WTC11 (cell line): ENCODE measurements at regions not wholly inside any gene's neighbourhood (a gene's known extent, or its start where the extent isn't known, plus 50 kb on each side); places are given as distances from the start of the nearest gene placed in this dataset.

ENCODE experiments used
- ATAC-seq: fragments of 200-7000 bp; cut with Tn5 transposase; 2 replicates; pipeline ENCODE4 v1.10.0; 2021; ENCODE audit warnings: mild to moderate bottlenecking, moderate library complexity
- CTCF ChIA-PET: fragments of 300-600 bp; sonication (Branson Sonifier 250); formaldehyde crosslinking; loops from one replicate; lab custom pipeline; 2021; ENCODE audit warnings: antibody characterized with exemption; lab: Charles Lee
- POLR2A ChIA-PET: fragments of 350-600 bp; sonication (Branson Sonifier 250); formaldehyde crosslinking; loops from one replicate; lab custom pipeline; 2021; ENCODE audit warnings: antibody characterized with exemption; lab: Charles Lee
- DNase-seq: peaks from one replicate; pipeline ENCODE4 v3.0.0; 2021; ENCODE audit warnings: low spot score
- H3K27ac Mint-ChIP-seq: 2 replicates; pipeline ENCODE4 v1.8.0; 2021; ENCODE audit warnings: mixed read lengths
- H3K27me3 Mint-ChIP-seq: 2 replicates; pipeline ENCODE4 v1.8.0; 2021; ENCODE audit warnings: low read depth, mild to moderate bottlenecking, moderate library complexity, mixed read lengths
- H3K36me3 Mint-ChIP-seq: 2 replicates; pipeline ENCODE4 v1.8.0; 2021; ENCODE audit warnings: mixed read lengths
- H3K4me1 Mint-ChIP-seq: 2 replicates; pipeline ENCODE4 v1.8.0; 2022; ENCODE audit warnings: mixed read lengths
- H3K4me3 Mint-ChIP-seq: 2 replicates; pipeline ENCODE4 v1.8.0; 2021; ENCODE audit warnings: mild to moderate bottlenecking, moderate library complexity, mixed read lengths
- H3K9me3 Mint-ChIP-seq: 2 replicates; pipeline ENCODE4 v1.8.0; 2021; ENCODE audit warnings: mixed read lengths
- ATF1 ChIP-seq: sonication (generic); formaldehyde crosslinking; IDR thresholded peaks from 2 replicates; pipeline ENCODE4 v1.8.1; 2023; ENCODE audit warnings: mild to moderate bottlenecking, moderate library complexity, missing genetic modification reagents
- ATF2 ChIP-seq: sonication (generic); formaldehyde crosslinking; IDR thresholded peaks from 2 replicates; pipeline ENCODE4 v1.8.1; 2022; ENCODE audit warnings: low read depth, missing genetic modification reagents, borderline replicate concordance
- CBFB ChIP-seq: sonication (generic); formaldehyde crosslinking; IDR thresholded peaks from 2 replicates; pipeline ENCODE4 v1.8.1; 2022; ENCODE audit warnings: mild to moderate bottlenecking, low read depth, missing genetic modification reagents
- E2F4 ChIP-seq: sonication (generic); formaldehyde crosslinking; IDR thresholded peaks from 2 replicates; pipeline ENCODE4 v1.8.1; 2022; ENCODE audit warnings: low read depth, mild to moderate bottlenecking, moderate library complexity, missing genetic modification reagents, borderline replicate concordance
- ETV6 ChIP-seq: sonication (generic); formaldehyde crosslinking; IDR thresholded peaks from 2 replicates; pipeline ENCODE4 v1.8.1; 2022; ENCODE audit warnings: mild to moderate bottlenecking, missing genetic modification reagents
- FOXP1 ChIP-seq: sonication (generic); formaldehyde crosslinking; IDR thresholded peaks from 2 replicates; pipeline ENCODE4 v1.8.0; 2022; ENCODE audit warnings: missing genetic modification reagents, mild to moderate bottlenecking, moderate library complexity, borderline replicate concordance
- FOXP4 ChIP-seq: sonication (generic); formaldehyde crosslinking; IDR thresholded peaks from 2 replicates; pipeline ENCODE4 v1.8.0; 2022; ENCODE audit warnings: mild to moderate bottlenecking, missing genetic modification reagents
- GRHL2 ChIP-seq: fragments of 250-450 bp; sonication (Bioruptor Pico); IDR thresholded peaks from 2 replicates; pipeline ENCODE4 v1.8.0; 2022; ENCODE audit warnings: mild to moderate bottlenecking, moderate library complexity; ENCODE audit not compliant: insufficient replicate concordance, severe bottlenecking
- GTF2I ChIP-seq: fragments of 250-450 bp; sonication (Bioruptor Pico); conservative IDR thresholded peaks from 2 replicates; pipeline ENCODE4 v1.4.0; 2021; ENCODE audit warnings: mild to moderate bottlenecking
- HMGA2 ChIP-seq: fragments of 250-450 bp; sonication (Bioruptor Pico); IDR thresholded peaks from 2 replicates; pipeline ENCODE4 v1.4.0; 2021; ENCODE audit warnings: mild to moderate bottlenecking, moderate library complexity
- HMGXB4 ChIP-seq: sonication (generic); formaldehyde crosslinking; IDR thresholded peaks from 2 replicates; pipeline ENCODE4 v1.8.1; 2023; ENCODE audit warnings: mild to moderate bottlenecking, moderate library complexity, missing genetic modification reagents
- IRF2 ChIP-seq: sonication (generic); formaldehyde crosslinking; IDR thresholded peaks from 2 replicates; pipeline ENCODE4 v1.8.0; 2022; ENCODE audit warnings: low read depth, missing genetic modification reagents, borderline replicate concordance
- MXD4 ChIP-seq: fragments of 250-450 bp; sonication (Bioruptor Pico); IDR thresholded peaks from 2 replicates; pipeline ENCODE4 v1.8.0; 2021; ENCODE audit warnings: mild to moderate bottlenecking, moderate library complexity, borderline replicate concordance
- MYBL2 ChIP-seq: sonication (generic); formaldehyde crosslinking; IDR thresholded peaks from 2 replicates; pipeline ENCODE4 v1.8.1; 2023; ENCODE audit warnings: mild to moderate bottlenecking, moderate library complexity, missing genetic modification reagents
- NR2C2 ChIP-seq: sonication (generic); formaldehyde crosslinking; IDR thresholded peaks from 2 replicates; pipeline ENCODE4 v1.8.0; 2022; ENCODE audit warnings: mild to moderate bottlenecking, missing genetic modification reagents
- RELA ChIP-seq: sonication (generic); formaldehyde crosslinking; IDR thresholded peaks from 2 replicates; pipeline ENCODE4 v1.8.1; 2022; ENCODE audit warnings: missing genetic modification reagents, mild to moderate bottlenecking, borderline replicate concordance
- SOX15 ChIP-seq: fragments of 250-450 bp; sonication (Bioruptor Pico); IDR thresholded peaks from 2 replicates; pipeline ENCODE4 v1.9.0; 2021; ENCODE audit warnings: mild to moderate bottlenecking
- STAT6 ChIP-seq: sonication (generic); formaldehyde crosslinking; conservative IDR thresholded peaks from 2 replicates; pipeline ENCODE4 v1.8.1; 2023; ENCODE audit warnings: mild to moderate bottlenecking, low read depth, missing genetic modification reagents, moderate library complexity
- TP53 ChIP-seq: sonication (generic); formaldehyde crosslinking; IDR thresholded peaks from 2 replicates; pipeline ENCODE4 v1.8.1; 2023; ENCODE audit warnings: mild to moderate bottlenecking, missing genetic modification reagents
- ZNF121 ChIP-seq: sonication (generic); formaldehyde crosslinking; IDR thresholded peaks from 2 replicates; pipeline ENCODE4 v1.8.0; 2023; ENCODE audit warnings: missing genetic modification reagents
- ZNF396 ChIP-seq: fragments of 250-450 bp; sonication (Bioruptor Pico); IDR thresholded peaks from 2 replicates; pipeline ENCODE4 v1.8.0; 2021; ENCODE audit warnings: mild to moderate bottlenecking, moderate library complexity, borderline replicate concordance
- ZNF512 ChIP-seq: sonication (generic); formaldehyde crosslinking; IDR thresholded peaks from 2 replicates; pipeline ENCODE4 v1.8.1; 2022; ENCODE audit warnings: missing genetic modification reagents, borderline replicate concordance

GRCh38 chr11:116544721-116545120 lies 228.1 kb downstream of the BUD13 start:
- POLR2A ChIA-PET: no interaction called here
- peaks cover 15% of the 10 kb centered on the region for H3K9me3 Mint-ChIP-seq
- no peaks in the 10 kb centered on the region; the same call in 1 of the 2 replicates for H3K27me3 Mint-ChIP-seq
- H3K27ac Mint-ChIP-seq: no peak overlapping the region
- H3K4me1 Mint-ChIP-seq: peaks cover 5% of the 10 kb centered on the region
- H3K36me3 Mint-ChIP-seq: no peaks in the 10 kb centered on the region
- DNase-seq: no peak
- CTCF ChIA-PET: no interaction called here
- ATAC-seq: no peak
- TF ChIP-seq GTF2I (no peak), GRHL2 (CRISPR knock-in tag) (no peak), ATF2 (CRISPR knock-in tag) (no peak), NR2C2 (no peak), ETV6 (no peak), CBFB (CRISPR knock-in tag) (no peak), E2F4 (no peak), FOXP1 (CRISPR knock-in tag) (no peak), SOX15 (CRISPR knock-in tag) (no peak), ATF1 (no peak), FOXP4 (CRISPR knock-in tag) (no peak), HMGXB4 (no peak), ZNF512 (no peak), ZNF396 (CRISPR knock-in tag) (no peak), TP53 (CRISPR knock-in tag) (no peak), MYBL2 (CRISPR knock-in tag) (no peak), RELA (no peak), HMGA2 (CRISPR knock-in tag) (no peak)
- no peak overlapping the region for H3K4me3 Mint-ChIP-seq

- no peaks in the 10 kb centered on the region; the same call in 1 of the 2 replicates for H3K27me3 Mint-ChIP-seq
- CTCF ChIA-PET: no interaction called here
- peaks cover 5% of the 10 kb centered on the region for H3K4me1 Mint-ChIP-seq
- H3K9me3 Mint-ChIP-seq: peaks cover 11% of the 10 kb centered on the region
- no peak for DNase-seq
- ATAC-seq: no peak
- H3K36me3 Mint-ChIP-seq: no peaks in the 10 kb centered on the region
- no peak overlapping the region for H3K27ac Mint-ChIP-seq
- no peak overlapping the region for H3K4me3 Mint-ChIP-seq
- POLR2A ChIA-PET: no interaction called here
- TF ChIP-seq ATF2 (CRISPR knock-in tag): no peak
- TF ChIP-seq STAT6 (CRISPR knock-in tag): no peak
- TF ChIP-seq MXD4 (CRISPR knock-in tag): no peak
- no peak for TF ChIP-seq IRF2 (CRISPR knock-in tag)
- no peak for TF ChIP-seq ZNF121 (CRISPR knock-in tag)
Measured at GRCh38 chr11:116543911-116544475, 228.8 kb downstream of the BUD13 start.
